ENCODE measurements at regions not wholly inside any gene's neighbourhood (a gene's known extent, or its start where the extent isn't known, plus 50 kb on each side); places are given as distances from the start of the nearest gene placed in this dataset.
"Not testable (repeated sequence)": the region's sequence is repeated elsewhere in the genome, so short reads cannot be mapped to it uniquely, and the experiment has no call there.

DNA sequence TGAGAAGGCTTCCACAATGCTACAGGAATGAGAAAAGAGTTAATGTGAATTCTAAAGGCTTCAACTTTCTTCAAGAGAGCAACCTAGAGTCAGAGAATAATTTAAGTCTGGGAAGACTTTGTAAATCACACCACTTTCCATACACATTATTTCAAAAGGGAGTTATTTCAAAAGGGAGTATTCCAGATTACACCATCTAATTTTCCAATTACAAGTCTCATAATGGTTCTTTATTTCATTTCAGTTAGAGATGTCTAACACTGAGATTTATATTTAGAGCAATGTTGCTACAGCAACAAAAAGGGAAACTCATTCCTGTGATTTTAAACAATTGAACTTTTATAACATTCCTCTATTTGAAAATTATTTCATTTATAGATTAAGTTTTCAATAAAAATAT, 98.8 kb upstream of the DST start:
- no peak for DNase-seq

DNA sequence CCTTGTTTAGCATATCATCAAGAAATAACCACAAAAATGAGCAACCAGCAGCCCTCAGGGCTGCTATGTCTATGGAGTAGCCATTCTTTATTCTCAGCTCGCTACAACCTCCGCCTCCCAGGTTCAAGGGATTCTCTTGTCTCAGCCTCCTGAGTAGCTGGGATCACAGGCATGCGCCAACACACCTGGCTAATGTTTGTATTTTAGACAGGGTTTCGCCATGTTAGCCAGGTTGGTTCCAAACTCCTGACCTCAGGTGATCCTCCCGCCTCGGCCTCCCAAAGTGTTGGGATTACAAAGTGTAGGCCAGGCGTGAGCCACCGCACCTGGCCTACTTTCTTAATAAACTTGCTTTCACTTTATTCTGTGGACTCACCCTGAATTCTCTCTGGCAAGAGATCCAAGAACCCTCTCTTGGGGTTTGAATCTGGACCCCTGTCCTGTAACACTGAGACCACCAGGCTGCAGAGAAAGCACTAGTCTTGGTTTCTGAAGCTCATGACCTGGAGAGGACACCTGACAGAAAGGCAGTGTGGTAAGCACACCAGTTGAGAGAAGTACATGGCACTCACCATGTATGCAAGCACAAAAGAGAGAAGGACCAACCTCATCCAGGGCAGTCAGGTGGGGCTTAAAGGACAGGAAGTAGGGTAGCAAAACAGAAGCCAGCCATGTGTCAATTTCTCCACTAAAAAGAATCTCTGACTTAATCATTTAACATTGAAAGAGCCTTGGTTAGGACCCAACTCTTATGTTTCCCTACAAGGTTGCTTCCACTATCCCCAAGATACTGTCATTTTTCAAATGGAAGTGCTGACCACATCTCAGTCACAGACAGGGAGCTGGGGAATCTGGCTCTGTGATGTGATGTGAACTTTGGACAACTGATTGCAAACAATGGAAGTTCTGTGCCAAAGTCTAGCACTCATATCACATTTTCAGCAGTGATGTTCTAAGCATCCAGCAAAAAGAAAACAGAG, 97.4 kb upstream of the DST start:
- no peak for DNase-seq

DNA sequence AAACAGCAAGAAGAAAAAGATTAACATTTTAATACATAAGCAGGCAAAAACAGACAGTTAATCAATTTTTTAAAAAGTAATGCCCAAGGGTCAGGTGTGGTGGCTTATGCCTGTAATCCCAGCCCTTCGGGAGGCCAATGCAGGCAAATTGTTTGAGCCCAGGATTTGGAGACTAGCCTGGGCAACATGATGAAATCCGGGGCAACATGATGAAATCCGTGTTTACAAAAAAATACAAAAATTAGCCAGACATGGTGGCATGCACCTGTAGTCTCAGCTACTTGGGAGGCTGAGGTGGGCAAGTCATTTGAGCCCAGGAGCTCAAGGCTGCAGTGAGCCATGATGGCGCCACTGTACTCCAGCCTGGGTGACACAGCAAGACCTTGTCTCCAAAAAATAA, 94.1 kb upstream of the DST start:
- DNase-seq: no peak

DNA sequence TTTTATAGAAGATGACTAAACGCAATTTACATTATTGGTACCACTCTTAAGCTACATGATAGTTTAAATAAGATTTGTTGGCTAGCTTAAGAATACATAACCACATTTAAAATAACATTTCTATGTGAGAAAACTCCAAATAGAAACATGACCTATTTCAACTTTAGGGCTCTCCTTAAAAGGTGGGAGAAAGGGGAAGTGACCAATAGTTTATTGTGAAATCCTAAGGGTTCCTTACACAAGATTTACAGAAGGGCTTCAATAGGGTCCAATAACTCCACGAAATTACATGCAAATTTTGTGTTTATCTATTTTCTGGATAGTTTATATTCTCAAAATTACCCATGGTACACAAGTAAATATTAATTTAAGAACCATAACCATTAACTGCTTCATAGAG, 91.6 kb upstream of the DST start:
- no peak for DNase-seq

DNA sequence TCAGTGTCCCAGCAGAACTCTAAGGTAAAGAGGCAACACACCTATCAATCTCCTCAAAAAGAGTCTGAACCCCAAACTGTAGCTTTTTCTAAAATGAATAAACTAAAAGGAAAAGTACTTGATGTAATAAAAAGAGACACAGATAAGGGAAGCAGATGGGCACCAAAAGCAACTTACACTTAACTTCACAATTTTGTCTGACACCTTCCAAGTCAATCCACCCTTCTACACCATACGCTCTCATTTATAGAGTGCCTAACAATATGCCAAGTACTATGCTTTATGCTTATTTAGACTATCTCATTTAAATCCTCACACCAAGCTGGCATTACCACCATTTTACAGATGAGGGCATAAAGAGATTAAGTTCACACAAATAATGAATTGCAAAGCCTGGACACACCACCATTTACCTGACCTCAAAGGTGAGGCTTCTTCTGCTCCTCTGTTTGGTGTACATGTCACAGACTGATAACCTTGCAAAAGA, 90.6 kb upstream of the DST start:
- DNase-seq: no peak

DNA sequence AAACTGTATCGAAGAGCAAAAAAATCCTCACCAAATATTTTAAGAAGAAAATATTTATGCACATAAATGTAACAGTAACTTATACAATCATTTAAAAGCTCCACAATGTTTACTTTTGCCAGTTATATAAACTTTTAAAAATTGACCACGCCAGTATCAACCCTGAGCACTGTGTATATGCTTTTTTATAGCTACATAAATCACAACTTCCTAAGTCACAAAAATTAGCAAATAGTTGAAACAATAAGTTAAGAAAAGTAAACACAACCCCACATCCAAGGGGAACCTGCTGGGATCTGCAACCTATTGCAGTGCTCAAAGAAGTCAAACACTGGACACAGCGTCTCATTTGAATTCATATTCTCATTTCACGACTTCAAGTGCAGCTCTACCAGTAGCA, 89.8 kb upstream of the DST start:
- DNase-seq: no peak

DNA sequence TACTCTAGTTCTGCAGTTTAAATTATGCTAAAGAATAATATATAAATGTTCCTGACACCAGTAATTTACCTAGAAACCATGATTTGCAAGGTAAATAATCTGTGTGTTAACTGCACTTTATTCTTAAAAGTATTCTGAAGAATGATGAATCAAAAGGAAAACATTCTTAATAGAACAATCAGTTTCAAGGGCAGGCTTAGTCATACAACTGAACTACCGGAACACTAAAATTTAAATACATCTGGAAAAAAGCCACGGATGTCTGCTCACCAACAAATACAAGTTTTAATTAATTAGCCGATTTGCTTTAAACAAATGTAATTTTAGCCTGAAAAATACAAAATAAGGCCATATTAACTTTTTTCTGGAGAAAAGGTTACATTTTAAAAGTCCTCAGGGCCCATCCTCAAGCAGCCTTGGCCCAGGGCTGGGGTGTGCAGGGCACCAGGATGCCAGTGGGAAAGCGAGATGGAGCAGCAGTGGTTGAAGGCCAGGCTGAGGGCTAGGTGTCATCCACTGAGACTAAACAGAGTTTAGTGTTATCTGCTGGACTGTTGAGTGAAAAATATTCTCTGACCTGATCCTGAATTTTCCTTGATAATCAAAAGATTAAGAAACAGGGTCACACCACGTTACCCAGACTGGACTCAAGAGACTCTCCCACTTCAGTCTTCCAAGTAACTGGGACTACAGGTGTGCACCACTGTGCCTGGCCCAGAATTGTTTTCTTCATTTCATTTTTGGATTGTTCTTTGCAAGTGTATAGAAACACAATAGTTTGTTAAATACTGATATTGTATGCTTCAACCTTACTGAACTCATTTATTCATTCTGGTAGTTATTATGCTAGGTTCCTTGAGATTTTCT, 88.2 kb upstream of the DST start:
- no peak for DNase-seq

DNA sequence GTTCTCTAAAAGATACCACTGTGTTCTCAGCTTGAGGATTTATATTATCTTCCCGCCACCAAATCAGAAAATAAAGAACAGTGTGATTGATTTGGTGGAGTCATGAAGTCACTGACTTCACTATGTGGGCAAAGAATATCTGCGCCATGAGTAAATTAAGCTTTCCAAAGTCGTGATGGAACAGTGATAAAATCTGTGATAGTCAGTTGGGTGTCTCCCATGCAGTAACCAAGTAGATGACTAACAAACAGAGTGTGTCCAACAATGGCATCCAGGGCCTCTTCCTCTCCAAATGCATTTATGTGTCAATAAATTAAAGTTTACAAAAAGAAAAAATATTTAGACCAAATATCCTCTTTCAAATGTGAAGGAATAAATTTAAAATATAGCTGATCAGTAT, 87.0 kb upstream of the DST start:
- no peak for DNase-seq

DNA sequence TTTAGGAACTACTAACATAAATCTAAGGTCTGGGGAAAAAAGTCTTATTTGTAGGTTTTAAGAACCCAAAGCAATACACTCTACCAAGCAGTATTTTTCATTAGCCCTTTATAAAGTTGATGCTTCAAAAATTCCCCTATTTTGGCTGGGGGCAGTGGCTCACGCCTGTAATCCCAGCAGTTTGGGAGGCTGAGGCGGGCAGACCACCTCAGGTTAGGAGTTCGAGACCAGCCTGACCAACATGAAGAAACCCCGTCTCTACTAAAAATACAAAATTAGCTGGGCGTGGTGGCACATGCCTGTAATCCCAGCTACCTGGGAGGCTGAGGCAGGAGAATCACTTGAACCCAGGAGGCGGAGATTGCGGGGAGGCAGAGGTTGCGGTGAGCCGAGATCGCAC, 86.5 kb upstream of the DST start:
- not testable (repeated sequence) for DNase-seq

DNA sequence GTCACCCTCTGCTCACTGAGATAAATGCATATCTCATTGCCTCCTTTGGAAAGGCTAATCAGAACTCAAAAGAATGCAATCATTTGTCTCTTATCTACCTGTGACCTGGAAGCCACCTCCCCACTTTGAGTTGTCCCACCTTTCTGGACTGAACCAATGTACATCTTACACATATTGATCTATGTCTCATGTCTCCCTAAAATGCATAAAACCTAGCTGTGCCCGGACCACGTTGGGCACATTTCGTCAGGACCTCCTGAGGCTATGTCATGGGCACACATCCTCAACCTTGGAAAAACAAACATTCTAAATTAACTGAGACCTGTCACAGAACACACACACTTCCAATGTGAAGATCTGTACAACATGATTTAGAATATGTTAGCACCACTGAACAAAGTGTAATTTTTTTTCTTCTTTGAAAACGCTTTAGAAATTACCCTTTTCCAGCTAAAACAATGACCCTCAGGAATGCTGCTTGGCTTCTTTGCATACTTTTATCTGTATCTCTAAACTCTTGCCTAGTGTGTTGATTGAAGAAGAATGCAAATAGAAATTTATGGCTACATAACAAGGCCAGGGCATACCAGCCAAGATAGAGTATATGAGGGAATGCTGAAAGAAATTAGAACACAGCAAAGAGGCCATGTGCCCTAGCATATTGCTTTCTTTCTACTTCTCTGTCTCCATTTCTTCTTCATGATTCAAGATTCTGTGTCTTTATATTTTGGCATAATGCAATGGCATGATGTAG, 84.6 kb upstream of the DST start:
- no peak for DNase-seq

DNA sequence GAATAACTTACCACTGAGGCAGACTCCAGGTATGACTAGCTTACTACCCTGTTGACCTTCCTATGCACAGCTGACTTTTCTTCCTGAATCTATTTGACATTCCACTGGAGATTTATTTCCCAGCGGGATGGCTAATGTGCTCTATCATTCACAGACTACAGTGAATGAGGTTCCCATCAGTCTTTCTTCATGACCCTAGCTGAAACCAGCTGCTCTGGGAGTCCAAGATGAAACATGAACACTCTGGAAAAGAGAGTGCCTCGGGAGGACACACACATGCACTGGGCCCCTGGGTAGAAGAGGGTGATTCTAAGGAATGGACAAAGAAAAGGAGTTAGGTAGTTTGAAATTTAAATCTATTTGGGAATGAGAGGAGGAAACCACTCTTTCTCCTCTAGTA, 82.6 kb upstream of the DST start:
- DNase-seq: no peak

DNA sequence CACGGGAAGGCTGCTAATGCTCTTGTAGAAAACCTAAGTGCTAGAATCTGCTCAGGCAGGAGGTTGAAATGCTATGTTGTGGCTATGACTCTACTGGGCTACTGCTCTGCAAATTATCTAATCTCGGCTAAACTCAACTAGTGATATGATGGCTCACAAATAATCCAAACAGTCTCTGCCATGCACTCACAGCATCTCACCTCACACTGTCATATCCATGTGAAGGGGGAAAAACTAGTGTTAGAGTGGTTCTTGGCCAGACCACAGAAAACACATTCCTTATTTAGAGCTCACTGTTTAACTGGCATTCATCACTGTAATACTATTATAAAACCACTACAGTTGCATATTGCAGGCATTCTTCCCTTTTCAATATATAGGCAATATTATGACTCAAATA, 81.8 kb upstream of the DST start:
- DNase-seq: no peak

DNA sequence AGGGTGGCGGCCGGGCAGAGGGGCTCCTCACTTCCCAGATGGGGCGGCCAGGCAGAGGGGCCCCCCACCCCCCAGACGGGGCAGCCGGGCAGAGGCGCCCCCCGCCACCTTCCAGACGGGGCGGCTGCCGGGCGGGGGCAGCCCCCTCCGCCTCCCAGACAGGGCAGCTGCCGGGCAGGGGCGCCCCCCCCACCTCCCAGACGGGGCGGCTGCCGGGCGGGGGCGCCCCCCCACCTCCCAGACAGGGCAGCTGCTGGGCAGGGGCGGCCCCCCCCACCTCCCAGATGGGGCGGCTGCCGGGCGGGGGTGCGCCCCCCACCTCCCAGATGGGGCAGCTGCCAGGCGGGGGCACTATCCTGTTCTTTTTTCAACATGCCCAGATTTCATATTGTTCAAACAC, 78.2 kb upstream of the DST start:
- DNase-seq: no peak

DNA sequence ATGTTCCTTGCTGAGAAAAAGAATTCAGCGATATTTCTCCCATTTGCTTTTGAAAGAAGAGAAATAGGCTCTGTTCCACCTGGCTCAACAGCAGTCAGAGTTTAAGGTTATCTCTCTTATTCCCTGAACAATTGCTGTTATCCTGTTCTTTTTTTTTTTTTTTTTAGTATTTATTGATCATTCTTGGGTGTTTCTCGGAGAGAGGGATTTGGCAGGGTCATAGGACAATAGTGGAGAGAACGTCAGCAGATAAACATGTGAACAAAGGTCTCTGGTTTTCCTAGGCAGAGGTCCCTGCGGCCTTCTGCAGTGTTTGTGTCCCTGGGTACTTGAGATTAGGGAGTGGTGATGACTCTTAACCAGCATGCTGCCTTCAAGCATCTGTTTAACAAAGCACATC, 77.5 kb upstream of the DST start:
- DNase-seq: not testable (repeated sequence)

DNA sequence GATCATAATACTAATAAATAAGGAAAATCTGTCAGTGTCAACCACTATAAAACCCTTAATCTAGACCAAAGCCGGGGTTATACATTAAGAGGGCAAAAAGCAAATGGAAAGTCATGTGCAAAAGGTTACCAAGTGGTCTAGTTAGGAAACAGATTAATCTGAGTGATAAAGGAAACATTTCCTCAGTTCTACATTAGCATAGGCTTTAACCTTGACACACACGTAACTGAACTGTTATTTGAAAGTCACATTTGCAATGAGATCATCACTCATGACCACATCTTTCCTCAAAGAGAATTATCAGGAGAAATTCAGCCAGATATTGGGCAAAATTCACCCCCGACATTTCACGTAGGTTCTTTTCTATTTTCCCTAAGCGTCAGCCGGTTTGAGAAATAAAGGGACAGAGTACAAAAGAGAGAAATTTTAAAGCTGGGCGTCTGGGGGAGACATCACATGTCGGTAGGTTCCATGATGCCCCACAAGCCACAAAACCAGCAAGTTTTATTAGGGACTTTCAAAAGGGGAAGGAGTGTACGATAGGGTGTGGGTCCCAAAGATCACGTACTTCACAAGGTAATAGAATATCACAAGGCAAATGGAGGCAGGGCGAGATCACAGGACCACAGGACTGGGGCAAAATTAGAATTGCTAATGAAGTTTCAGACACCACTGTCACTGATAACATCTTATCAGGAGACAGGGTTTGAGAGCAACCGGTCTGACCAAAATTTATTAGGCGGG, 76.8 kb upstream of the DST start:
- DNase-seq: not testable (repeated sequence)

DNA sequence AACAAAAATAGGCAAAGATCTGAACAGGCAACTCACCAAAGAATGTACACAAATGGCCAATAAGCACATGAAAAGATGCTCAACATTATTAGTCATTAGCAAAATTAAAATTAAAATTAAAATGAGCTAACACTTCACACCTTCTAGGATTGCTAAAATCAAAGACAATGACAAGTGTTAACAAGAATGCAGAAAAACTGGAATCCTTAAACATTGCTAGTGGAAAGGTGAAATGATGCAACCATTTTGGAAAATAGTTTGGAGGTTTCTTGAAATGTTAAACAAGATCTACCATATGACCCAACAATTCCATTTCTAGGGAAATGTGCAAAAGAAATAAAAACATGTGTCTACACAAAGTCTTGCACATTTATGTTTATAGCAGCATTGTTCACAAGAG, 75.5 kb upstream of the DST start:
- no peak for DNase-seq

DNA sequence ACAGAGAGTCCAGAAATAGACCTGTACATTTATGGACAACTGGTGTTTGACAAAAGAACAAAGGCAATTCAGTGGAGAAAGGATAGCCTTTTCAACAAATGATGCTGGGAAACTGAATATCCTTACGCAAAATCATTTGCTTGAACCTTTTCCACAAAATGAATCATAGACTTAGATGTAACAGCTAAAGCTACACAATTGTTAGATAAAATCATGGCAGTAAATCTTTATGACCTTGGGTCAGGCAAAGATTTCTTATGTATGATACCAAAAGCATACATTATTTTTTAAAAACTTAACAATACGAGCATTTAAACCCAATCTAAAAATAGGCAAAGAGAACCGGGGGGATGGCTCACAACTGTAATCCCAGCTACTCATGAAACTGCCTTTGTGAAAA, 73.5 kb upstream of the DST start:
- DNase-seq: no peak

DNA sequence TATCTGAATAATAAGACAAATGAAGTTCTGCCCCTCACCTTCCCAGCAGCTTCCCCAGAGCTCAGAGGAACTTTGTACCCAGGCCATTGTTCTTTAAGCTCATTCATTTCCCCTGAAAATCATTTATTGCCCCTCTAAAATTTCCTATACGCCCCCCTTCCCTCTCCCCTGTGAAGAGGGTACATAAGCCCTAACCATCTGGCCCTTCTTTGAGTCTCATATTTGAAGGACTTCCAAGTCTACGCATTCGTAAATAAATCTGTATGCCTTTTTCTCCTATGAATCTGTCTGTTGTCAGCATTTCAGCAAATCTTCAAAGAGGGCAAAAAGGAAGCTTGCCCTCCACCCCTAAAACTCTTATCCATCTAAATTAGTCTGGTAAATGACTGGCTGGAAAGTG, 73.1 kb upstream of the DST start:
- DNase-seq: no peak

DNA sequence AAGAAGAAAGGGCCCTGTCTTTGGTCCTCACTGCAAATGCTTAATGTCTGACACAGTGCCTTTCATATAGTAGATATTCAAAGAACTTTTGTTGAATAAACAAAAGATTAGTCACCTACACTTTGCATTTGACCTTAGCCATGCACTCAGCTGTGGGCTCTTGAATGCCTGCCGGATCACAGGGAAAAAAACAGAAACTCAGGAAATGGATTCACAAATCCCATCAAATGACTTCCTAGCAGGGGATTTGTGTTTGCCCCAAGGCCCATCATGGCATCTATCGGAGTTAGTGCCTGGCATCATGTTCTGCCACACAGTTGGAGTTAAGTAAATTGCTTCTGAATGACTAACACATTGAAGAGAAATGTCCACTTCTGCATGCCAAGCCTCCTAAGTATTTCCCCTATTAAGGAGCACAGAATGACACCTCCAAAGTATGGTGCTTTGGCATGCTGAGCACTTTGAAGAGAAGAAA, 72.3 kb upstream of the DST start:
- no peak for DNase-seq

DNA sequence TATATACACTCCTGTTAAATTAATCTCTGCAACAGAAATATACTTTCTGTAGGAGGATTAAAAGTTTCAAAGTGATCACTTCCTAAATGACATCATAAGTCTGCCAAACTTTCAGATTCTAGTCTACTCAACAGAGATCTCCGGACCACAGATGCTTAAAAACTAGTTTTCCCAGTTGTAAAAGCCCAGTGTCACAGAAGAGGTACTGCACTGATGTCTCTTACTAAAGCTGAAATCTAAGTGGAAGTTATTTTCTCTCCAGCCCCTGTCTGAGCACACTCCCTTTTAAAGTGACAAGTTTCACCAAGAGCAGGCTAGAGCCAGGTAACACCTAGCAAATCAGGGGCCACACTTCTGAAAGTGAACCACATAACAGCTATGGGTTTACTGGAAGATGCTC, 71.6 kb upstream of the DST start:
- DNase-seq: no peak

DNA sequence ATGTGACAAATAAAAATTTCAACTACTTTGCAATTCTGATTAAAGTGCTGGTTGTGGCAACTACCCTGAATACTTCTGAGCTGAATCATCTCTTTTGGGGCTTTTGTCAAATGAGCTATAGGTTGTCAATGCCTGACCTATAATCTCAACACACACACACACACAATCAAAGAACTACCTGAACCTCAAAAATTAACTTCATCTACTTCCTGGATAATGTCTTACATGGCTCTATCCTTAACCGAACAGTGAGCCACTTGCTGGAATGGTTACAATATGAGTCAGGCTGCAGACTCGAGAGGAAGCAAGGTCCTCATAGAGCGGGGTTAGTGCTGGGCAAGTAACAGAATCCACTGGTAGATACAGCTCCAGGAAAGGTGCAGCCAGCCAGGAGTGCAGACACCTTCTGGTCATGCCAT, 70.6 kb upstream of the DST start:
- DNase-seq: no peak

DNA sequence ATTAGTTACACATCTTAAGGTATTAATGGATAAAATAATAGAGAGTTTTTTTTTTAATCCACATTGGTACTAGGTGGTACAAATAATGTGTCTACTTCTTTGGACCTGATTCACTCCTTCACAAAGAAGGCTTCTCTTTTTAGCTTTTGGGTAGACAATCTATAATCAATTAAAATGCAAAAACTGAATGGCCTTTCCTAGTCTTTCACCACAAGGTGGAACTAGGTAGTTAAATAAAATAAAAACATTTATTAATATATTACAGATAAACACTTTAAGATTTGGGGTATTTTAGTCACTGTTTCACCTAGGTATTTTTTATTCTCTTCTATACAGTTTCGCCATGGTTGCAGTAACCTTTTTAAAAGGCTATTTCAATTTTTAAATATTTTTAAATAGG, 68.3 kb upstream of the DST start:
- no peak for DNase-seq
